Cerebellar nuclear complex (tissue), 1 donor: ENCODE measurements at regions not wholly inside any gene's neighbourhood (a gene's known extent, or its start where the extent isn't known, plus 50 kb on each side); places are given as distances from the start of the nearest gene placed in this dataset.
"Not testable (repeated sequence)": the region's sequence is repeated elsewhere in the genome, so short reads cannot be mapped to it uniquely, and the experiment has no call there.

Experiments
- DNase-seq, 2 experiments: peaks; one replicate each; lab custom pipeline; 2025; lab: John Stamatoyannopoulos, UW

DNA sequence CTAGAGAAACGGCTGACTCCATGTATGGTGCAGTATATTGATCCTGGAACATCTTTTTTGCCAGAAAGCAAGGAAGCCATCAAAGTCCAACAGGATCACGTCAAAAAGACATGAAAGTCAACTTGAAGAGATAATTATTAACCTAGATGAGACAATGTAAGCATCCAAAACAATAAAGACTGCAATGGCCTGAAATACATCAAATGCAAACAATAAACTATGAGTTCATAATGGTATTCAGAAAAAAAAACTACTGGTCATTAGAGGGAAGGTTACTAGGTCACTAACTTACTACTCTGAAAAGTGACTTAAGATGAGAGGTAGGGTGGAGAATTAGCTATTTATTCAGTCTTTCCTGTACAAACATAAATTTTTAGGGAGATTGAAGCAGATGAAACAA lies 75.3 kb upstream of the OR4F16 start:
- DNase-seq: not testable (repeated sequence)

DNA sequence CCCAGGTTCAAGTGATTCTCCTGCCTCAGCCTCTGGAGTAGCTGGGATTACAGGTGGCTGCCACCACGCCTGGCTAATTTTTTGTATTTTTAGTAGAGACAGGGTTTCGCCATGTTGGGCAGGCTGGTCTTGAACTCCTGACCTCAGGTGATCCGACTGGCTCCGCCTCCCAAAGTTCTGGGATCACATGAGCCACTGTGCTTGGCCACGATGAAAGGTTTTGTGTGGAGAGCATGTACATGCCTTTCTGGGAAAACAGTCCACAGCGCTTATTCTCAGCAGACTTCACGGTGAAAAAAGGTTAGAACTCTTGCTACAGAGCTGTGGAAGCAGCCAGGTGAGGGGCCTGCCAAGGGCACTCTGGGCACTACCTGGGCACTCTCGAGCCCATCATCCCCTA lies 85.0 kb upstream of the OR4F16 start:
- not testable (repeated sequence) for DNase-seq

- not testable (repeated sequence) for DNase-seq
Measured at GRCh38 chr1:777480-778180, 91.2 kb upstream of the OR4F16 start.

- not testable (repeated sequence) for DNase-seq
Measured at GRCh38 chr1:778451-779278, 92.2 kb upstream of the OR4F16 start.

GRCh38 chr1:779621-780020 lies 93.2 kb upstream of the OR4F16 start:
- DNase-seq: not testable (repeated sequence)

DNA sequence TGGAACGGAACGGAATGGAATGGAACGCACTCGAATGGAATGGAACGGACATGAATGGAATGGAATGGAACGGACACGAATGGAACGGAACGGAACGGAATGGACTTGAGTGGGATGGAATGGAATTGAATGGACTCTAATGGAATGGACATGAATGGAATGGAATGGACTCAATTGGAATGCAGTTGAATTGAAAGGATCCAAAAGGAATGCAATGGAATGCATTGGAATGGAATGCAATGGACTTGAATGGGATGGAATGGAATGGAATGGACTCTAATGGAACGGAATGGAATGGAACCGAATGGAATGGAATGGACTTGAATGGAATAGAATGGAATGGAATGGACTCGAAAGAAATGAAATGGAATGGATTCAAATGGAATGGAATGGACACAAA lies 102.4 kb upstream of the OR4F16 start:
- no peak for DNase-seq

GRCh38 chr1:789606-790005 lies 103.2 kb upstream of the OR4F16 start:
- DNase-seq: not testable (repeated sequence)

GRCh38 chr1:790388-790930 lies 104.0 kb upstream of the OR4F16 start:
- not testable (repeated sequence) for DNase-seq

DNA sequence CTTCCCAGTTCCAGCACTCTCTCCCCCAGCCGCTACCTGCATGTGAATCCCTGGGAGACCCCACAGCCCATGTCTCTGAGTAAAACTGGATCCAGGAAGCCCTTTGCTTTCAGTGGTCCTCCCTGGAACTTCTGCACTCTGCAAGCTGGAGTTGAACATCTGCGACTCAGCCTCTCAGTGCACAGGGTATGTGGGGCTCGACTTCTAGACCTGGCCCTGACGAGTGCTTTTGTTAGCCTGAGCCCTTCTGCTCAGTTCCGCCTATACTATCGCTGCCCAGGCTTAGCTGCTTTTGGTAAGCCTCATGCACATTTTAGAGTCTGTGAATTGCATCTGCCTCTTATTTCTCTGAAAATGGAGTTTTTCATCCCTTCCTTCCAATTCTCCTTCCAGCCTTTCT lies 107.9 kb upstream of the OR4F16 start:
- not testable (repeated sequence) for DNase-seq

- not testable (repeated sequence) for DNase-seq
Measured at GRCh38 chr1:794918-795584, 108.6 kb upstream of the OR4F16 start.

GRCh38 chr1:797649-798048 lies 111.2 kb upstream of the OR4F16 start:
- not testable (repeated sequence) for DNase-seq

- DNase-seq: not testable (repeated sequence)
Measured at GRCh38 chr1:800397-800796, 113.9 kb upstream of the OR4F16 start.

GRCh38 chr1:804378-805115 lies 118.1 kb upstream of the OR4F16 start:
- DNase-seq: not testable (repeated sequence)

DNA sequence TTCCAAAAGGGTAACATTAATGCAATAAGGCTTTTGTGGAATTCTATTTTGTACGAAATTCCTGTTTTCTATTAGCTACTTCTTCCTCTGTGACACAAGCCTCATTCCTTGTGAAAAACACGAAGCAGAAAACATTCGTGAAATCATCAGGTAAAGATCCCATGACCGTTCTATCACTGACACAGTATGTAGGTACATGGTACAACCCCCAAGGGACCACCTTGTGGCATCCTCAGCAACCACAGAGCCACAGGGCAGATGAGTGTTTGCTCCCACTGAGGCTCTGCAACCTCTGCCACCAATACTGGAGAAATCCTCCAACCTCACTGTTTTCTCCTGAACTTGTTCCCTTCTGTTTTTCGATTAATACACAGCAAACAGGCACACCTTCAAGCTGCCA lies 118.4 kb upstream of the SAMD11 start:
- not testable (repeated sequence) for DNase-seq

DNA sequence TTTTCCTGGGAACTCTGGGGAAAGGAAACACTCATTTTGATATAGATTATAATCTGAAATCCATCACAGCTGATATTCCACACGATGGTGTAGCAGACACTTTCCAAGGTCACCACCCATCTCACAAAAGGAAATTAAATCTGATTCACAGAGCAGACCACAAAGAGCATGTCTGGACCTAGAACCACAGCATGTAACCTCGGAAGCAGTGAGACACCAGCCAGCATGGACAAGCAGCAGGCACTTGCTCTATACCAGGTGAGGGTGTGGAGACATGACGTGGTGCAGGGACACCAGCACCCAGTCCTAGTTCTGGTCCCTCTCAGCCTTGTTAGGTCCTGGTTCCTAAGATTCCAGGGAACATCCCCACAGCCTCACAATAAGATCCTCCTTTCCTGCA lies 116.7 kb upstream of the SAMD11 start:
- DNase-seq: not testable (repeated sequence)

DNA sequence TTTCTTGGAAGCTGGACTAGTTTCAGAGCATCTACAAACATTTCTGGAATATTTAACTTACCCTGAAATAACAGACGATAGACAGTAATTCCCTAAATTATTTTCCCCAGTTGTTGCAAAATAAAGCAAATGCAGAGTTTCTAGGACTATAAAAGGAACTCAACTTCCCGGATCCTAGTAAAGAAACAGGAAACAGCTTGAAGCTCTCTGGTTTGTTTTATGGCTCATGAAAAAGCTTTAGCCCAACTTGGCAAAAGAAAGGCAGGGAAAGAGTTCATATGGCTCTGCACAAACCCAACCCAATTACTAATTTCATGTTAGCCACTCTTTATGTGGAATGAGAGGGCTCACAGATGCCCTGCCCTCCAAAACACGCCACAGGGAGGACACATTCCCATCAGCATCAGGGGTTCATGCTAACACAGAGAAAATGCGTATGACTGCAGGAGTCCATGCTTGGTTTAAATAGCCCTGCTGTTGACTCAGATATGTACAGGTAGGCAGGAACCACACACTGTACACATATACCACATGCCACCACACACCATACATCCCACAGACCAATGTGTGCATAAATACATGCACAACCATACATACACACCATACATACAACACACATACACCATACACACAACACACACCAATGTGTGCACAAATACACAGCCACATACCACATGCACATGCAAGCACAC lies 115.9 kb upstream of the SAMD11 start:
- not testable (repeated sequence) for DNase-seq

DNA sequence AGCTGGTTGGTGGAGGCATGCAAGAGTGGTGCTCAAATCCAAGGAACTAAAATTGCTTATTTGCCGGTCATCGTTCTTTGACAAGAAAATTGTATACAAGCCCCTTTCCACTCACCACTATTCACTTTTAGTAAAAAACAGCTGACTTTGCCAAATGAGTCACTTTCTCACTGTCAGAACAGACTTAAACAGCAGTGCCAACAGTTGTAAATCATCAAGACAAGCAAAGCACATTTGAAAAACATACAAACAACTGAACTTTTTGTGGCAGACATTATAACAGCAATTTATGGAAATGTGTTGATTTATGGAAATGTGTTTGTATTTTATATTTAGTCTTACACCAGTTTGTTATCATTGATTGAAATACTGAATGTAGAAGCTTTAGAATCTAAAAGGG lies 112.8 kb upstream of the SAMD11 start:
- DNase-seq: not testable (repeated sequence)

- DNase-seq: not testable (repeated sequence)
Measured at GRCh38 chr1:812535-813127, 111.1 kb upstream of the SAMD11 start.

GRCh38 chr1:814543-814942 lies 109.2 kb upstream of the SAMD11 start:
- not testable (repeated sequence) for DNase-seq

GRCh38 chr1:815147-815922 lies 108.4 kb upstream of the SAMD11 start:
- not testable (repeated sequence) for DNase-seq
